AG04449 (cell line): ENCODE measurements at regions not wholly inside any gene's neighbourhood (a gene's known extent, or its start where the extent isn't known, plus 50 kb on each side); places are given as distances from the start of the nearest gene placed in this dataset.

ENCODE experiments used
- CTCF ChIA-PET: fragments of 350-600 bp; formaldehyde crosslinking; extraction: SDS; loops from one replicate; lab custom pipeline; 2021; ENCODE audit warnings: antibody characterized with exemption; lab: Yijun Ruan, JAX
- POLR2A ChIA-PET: fragments of 400-600, 350-600 bp; formaldehyde crosslinking; extraction: SDS; loops from one replicate; lab custom pipeline; 2020; ENCODE audit warnings: antibody characterized with exemption, inconsistent platforms; lab: Yijun Ruan, JAX
- DNase-seq: peaks from one replicate; pipeline ENCODE4 v3.0.0-alpha.2; 2010; ENCODE audit warnings: low read depth, low spot score
- H3K4me3 ChIP-seq: 2 replicates; pipeline ENCODE4 v1.5.1; 2011; ENCODE audit warnings: low read depth, mild to moderate bottlenecking, control low read depth, low read length
- TF ChIP-seq, protein P1 (sequence below): IDR thresholded peaks from one replicate; pipeline ENCODE4 v1.5.1; 2011; ENCODE audit warnings: mild to moderate bottlenecking, moderate library complexity, low read length, control low read depth, inconsistent platforms; ENCODE audit not compliant: insufficient read depth; ENCODE audit errors: missing control alignments

GRCh38 chr12:46557539-46558373 is 185.2 kb upstream of the SLC38A2 start:
- DNase-seq: no peak
- CTCF ChIA-PET: no interaction called here
- H3K4me3 ChIP-seq: no peak overlapping the region
- POLR2A ChIA-PET: interaction anchor here (3.1 kb wide), 1 partner anchor 187 kb away, joined by 25 read pairs; no protein-coding TSS in a partner anchor
- TF ChIP-seq, protein P1, sequence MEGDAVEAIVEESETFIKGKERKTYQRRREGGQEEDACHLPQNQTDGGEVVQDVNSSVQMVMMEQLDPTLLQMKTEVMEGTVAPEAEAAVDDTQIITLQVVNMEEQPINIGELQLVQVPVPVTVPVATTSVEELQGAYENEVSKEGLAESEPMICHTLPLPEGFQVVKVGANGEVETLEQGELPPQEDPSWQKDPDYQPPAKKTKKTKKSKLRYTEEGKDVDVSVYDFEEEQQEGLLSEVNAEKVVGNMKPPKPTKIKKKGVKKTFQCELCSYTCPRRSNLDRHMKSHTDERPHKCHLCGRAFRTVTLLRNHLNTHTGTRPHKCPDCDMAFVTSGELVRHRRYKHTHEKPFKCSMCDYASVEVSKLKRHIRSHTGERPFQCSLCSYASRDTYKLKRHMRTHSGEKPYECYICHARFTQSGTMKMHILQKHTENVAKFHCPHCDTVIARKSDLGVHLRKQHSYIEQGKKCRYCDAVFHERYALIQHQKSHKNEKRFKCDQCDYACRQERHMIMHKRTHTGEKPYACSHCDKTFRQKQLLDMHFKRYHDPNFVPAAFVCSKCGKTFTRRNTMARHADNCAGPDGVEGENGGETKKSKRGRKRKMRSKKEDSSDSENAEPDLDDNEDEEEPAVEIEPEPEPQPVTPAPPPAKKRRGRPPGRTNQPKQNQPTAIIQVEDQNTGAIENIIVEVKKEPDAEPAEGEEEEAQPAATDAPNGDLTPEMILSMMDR: no peak

GRCh38 chr12:46556819-46557524 is 184.4 kb upstream of the SLC38A2 start:
- ChIA-PET CTCF (interaction anchor here (0.9 to 1.6 kb wide), 3 partner anchors 105 to 171 kb away, joined by 3 to 4 read pairs (median 3); no protein-coding TSS in a partner anchor), POLR2A (interaction anchor here (0.9 to 3.1 kb wide), 3 partner anchors 29 to 186 kb away, joined by 3 to 25 read pairs (median 8); no protein-coding TSS in a partner anchor)
- TF ChIP-seq, protein P1: no peak
- H3K4me3 ChIP-seq: no peak overlapping the region
- DNase-seq: no peak

- CTCF ChIA-PET: interaction anchor here (0.6 to 1.6 kb wide), 4 partner anchors 60 to 170 kb away, joined by 3 to 4 read pairs (median 3); no protein-coding TSS in a partner anchor
Measured at GRCh38 chr12:46556105-46556559, 183.6 kb upstream of the SLC38A2 start.

GRCh38 chr12:46555406-46555852 is 182.9 kb upstream of the SLC38A2 start:
- TF ChIP-seq, protein P1: no peak
- ChIA-PET CTCF (interaction anchor here (1.6 kb wide), 1 partner anchor 121 kb away, joined by 4 read pairs; no protein-coding TSS in a partner anchor), POLR2A (interaction anchor here (0.8 to 3.1 kb wide), 9 partner anchors 31 to 189 kb away, joined by 3 to 25 read pairs (median 4); no protein-coding TSS in a partner anchor)
- DNase-seq: peak; percentile 86
- no peak overlapping the region for H3K4me3 ChIP-seq

More at GRCh38 chr12:46556105-46556559, 183.6 kb upstream of the SLC38A2 start:
- no peak overlapping the region for H3K4me3 ChIP-seq
- TF ChIP-seq, protein P1: no peak
- DNase-seq: peak; percentile 98
- POLR2A ChIA-PET: interaction anchor here (0.6 to 3.1 kb wide), 12 partner anchors 30 to 189 kb away, joined by 3 to 25 read pairs (median 4); no protein-coding TSS in a partner anchor

DNA sequence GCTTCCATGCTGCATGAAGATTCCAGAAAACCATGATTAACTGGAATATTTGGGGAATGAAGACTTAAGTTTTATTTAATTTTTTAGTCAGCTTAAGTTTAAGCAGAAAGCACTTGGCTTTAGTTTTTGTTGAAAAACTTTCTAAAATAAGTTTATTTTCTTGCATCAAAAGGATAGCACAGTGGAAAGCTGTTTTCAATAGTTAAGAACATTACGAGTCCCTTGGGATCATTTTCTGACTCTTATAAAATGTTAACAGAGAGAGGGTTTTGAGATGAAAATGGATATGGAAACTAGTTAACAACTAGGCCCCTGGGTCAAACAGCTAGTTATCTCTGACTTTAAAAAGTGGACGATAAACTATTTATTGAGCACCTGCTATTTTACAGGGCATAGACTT is 181.9 kb upstream of the SLC38A2 start:
- TF ChIP-seq, protein P1: no peak
- no peak overlapping the region for H3K4me3 ChIP-seq
- POLR2A ChIA-PET: interaction anchor here (3.1 kb wide), 1 partner anchor 183 kb away, joined by 25 read pairs; no protein-coding TSS in a partner anchor
- CTCF ChIA-PET: interaction anchor here (1.0 to 1.5 kb wide), 3 partner anchors 103 to 175 kb away, joined by 3 read pairs; no protein-coding TSS in a partner anchor
- DNase-seq: no peak
